PC-3 (cell line): ENCODE measurements at regions not wholly inside any gene's neighbourhood (a gene's known extent, or its start where the extent isn't known, plus 50 kb on each side); places are given as distances from the start of the nearest gene placed in this dataset.

Experiments used
- CTCF ChIP-seq: fragments of 300-600 bp; sonication (generic); conservative IDR thresholded peaks from 2 replicates; pipeline ENCODE4 v1.5.1; 2017; ENCODE audit warnings: antibody characterized with exemption, low read depth, mild to moderate bottlenecking, low read length
- EZH2 ChIP-seq: fragments of 300-600 bp; sonication (generic); IDR thresholded peaks from one replicate; pipeline ENCODE4 v1.6.1; 2017; ENCODE audit warnings: antibody characterized with exemption, mild to moderate bottlenecking, low read length; ENCODE audit not compliant: unreplicated experiment

DNA sequence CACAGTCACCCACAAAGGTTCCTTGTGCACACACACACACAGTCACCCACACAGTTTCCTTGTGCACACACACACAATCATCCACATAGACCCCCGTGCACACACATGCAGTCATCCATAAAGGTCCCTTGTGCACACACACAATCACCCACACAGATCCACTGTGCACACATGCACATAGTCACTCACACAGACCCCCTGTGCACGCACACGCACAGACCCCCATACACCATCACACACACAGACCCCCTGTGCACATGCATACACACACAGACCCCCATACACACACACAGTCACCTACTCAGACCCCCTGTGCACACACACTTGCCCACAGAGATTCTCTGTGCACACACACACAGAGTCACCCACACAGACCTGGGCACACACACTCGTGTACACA is 107.1 kb downstream of the HSPH1 start:
- TF ChIP-seq CTCF (no peak), EZH2 (no peak)
